Right renal cortex interstitium (tissue), 3 donors: ENCODE measurements at regions not wholly inside any gene's neighbourhood (a gene's known extent, or its start where the extent isn't known, plus 50 kb on each side); places are given as distances from the start of the nearest gene placed in this dataset.
A peak's percentile ranks its signal among the peaks of the same experiment; 100 is the strongest.

Experiments
- DNase-seq, 3 donors: peaks; one replicate each; pipeline ENCODE4 v3.0.0-alpha.2; 2013; ENCODE audit warnings: low read depth in 3 of 3, low spot score in 2 of 3

- no peak for DNase-seq
Observed at GRCh38 chr3:30069056-30069455, 537.3 kb upstream of the TGFBR2 start.

DNA sequence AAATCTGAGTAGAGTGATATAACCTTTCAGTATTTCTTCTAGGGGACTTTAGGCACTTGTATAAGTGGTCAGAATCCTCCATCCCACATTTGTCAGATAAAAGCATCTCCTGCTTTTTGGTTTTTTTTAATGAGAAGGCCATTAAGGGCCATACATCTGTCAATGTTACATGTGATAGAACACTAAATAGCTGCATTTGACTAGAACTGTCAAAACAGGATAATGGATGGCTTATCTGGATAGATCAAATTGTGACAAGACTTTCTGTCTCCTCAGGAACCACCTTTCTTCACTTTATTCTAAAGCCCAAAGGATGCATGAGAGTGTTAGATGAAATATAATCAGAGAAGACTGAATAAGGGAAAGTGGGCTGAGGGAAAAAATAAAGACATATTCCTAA lies 533.4 kb upstream of the TGFBR2 start:
- DNase-seq, result no peak

- DNase-seq, result peak in 2 of 3 donors; percentile 16 to 33
Observed at GRCh38 chr3:30073622-30074021, 532.8 kb upstream of the TGFBR2 start.

GRCh38 chr3:30075514-30075913 lies 530.9 kb upstream of the TGFBR2 start:
- DNase-seq, result no peak

DNA sequence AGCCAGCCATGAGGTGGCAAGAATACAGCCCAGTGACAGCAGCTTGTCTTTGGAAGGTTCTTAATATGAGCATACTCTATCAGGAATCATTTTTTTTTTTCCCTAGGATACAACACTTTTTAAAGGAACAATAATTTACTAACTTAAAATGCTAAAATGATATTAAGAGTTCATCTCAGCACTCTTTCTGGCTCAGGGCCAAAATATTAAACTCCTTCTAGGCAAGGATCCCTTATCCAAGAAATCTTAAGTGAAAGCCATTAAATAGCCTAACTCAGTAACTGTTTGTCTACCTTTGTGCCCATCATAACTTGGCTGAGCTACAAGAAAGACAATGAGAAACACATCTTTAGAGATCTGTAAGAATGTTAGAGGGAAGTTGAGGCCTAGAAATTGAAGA lies 529.5 kb upstream of the TGFBR2 start:
- DNase-seq, result no peak

DNA sequence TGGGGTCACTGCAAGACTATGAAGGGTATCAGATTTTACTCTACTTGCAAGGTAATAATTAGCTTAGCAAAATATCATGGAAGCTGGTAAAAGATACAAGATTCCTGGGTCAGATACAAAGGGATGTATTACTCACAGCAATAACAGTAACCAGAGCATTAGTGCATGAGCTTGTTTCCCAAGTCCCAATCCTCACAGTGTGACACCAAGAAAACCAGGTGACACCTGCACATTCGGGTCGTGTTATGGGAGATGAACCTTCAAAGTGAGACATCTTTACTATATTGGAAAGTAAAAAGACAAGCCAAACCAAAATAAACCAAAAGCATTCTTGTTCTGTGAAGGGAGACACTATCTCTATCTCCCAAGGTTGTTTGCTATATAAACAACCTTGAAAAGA lies 528.7 kb upstream of the TGFBR2 start:
- DNase-seq, result no peak

DNA sequence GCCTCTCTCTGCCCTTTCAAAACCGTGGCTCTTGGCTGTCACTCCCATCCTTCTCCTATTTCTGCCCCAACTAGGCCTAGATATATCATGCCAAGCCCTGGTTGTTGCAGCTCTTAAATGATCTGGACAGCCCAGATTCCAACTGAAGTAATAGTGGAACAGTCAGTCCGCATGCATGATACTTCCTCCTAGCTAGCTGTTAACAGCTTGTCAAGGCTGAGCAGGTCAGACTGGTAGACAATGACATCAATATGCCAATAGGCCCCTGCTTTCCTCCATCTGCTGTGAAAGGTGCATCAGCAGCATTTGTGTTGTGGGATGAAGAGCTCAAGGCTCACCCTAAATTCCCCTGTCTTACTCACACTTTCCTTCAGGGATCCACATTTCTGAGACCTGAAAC lies 527.7 kb upstream of the TGFBR2 start:
- no peak for DNase-seq

- no peak for DNase-seq
Observed at GRCh38 chr3:30081904-30082303, 524.5 kb upstream of the TGFBR2 start.

- DNase-seq, result no peak
Observed at GRCh38 chr3:30082652-30083051, 523.7 kb upstream of the TGFBR2 start.

- DNase-seq, result no peak
Observed at GRCh38 chr3:30083315-30083714, 523.1 kb upstream of the TGFBR2 start.

DNA sequence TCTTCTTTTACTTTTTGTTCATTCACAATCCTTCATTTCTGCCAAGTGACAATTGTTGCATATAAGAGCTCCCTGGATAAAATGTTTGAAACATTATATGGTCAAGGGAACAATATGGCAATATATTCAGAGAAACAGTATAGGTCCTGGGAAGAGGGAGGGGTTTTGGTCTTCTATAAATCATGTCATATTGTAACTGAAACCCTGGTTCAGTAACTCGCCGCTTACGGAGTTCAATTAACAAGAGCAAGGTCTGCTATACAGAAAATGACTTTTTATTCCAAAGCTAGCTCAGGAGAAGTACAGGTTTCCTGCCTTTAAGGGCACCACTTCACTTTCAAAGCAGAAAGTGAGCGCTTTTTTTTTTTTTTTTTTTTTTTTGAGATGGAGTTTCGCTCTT lies 522.1 kb upstream of the TGFBR2 start:
- DNase-seq, result no peak

DNA sequence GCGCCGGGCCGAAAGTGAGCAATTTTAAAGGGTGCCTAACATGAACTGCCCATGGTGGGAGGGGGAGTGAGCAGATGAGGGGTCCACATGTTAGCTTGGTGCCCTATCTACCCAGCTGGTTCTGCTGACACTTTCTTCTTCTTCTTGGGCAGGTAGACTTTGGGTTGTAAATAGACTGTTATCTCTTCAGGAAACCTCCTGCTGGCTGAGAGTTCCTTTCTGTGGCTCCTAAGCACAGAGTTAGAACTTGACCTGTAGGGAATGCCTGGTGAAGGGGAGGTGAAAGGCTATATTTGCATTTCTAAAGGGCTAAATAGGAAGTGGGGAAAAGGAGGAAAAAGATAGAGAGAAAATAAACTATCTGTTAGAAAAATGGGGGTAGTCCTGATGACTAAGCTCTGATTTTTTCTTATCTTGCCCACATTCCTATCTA lies 521.4 kb upstream of the TGFBR2 start:
- DNase-seq, result no peak

DNA sequence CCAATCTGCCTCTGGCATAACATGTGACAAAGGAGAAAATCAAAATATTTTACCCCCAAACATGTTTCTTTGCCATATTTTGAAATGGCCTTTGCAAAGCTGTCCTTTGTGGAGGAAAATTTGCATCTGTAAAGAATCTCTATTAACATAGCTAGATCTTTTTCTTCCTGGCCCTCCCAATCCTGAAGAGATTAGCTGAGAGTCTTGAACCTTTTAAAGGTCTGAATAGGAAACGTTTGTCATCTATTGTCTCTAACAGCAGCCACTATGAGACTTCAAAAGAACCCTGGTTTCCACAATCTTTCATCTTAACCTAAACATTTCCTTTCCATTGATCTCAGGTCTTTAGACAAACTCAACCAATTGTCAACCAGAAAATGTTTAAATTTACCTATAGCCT lies 520.9 kb upstream of the TGFBR2 start:
- no peak for DNase-seq

DNA sequence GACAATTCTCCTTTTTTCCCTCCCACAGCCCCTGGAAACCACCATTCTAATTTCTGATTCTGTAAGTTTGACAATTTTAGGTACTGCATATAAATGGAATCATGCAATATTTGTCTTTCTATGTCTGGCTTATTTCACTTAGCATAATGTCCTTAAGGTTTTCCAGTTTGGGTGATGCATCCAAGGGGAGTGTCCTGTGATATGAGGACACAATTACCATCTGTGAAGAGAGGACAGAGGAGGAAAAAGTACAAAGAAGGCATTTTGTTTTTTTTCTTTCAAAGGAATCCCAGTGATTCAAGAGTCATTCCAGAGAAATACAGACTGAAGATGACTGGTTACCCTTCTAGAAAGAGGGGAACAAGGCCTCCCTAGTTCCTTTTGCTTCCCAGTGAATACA lies 514.7 kb upstream of the TGFBR2 start:
- DNase-seq, result no peak

- no peak for DNase-seq
Observed at GRCh38 chr3:30097022-30097650, 509.3 kb upstream of the TGFBR2 start.

GRCh38 chr3:30098243-30098642 lies 508.2 kb upstream of the TGFBR2 start:
- DNase-seq, result no peak

DNA sequence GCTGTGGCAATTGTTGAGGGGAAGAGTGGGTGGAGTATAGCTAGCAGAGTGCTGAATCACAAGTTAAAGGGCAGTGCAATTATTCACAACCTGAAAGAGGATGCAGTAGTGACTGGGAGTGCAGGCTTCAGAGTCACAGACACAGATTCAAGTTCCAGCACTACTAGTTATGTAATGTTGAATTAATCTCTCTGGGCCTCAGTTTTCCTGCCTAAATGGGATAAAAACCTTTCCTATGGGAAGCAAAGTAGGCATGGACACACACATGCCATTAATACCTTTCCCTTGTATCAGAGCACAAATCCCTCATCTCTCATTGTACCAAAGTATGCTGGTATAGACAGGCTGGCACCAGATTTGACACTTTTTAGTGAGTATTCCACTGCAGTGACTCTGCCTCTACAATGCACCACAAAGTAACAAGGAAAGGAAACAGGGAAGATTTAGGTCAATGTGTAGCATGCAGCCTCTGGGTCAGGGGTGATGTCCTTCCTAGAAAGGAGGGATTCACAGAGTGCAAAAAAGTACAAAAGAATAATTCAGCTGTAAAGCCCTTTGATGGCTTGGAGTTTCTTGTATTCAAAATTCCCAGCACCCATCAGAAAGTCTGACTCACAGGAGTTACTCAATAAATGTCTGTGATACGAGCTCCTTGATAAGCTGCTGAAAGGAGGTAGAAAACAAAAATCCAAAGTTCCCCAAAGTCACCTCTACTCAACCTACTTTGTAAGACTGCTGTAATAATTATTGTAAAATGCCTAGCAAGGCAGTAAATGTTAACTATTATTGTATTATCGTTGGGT lies 507.5 kb upstream of the TGFBR2 start:
- no peak for DNase-seq

- no peak for DNase-seq
Observed at GRCh38 chr3:30102356-30102755, 504.0 kb upstream of the TGFBR2 start.

- DNase-seq, result no peak
Observed at GRCh38 chr3:30103186-30103585, 503.2 kb upstream of the TGFBR2 start.

DNA sequence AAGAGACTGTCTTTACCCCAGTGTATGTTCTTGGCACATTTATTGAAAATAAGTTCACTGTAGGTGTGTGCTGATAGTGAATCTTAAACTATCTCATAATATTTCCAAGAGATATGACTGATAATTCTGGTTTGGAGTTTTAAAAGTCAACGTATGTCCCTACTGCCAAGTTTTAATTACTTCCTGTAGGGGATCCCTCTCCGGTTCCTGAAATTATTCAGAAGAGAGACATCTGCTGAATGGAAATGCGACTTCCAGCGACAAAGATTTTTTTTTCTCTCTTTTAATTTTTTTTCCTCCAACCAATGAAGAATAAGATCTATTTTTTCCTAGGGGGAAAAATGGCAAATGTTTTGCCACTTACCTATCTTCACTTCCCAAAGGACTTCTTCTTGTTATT lies 498.9 kb upstream of the TGFBR2 start:
- no peak for DNase-seq

GRCh38 chr3:30112411-30112810 lies 494.0 kb upstream of the TGFBR2 start:
- no peak for DNase-seq

- peak in 2 of 3 donors; percentile 15 to 31 for DNase-seq
Observed at GRCh38 chr3:30112902-30113484, 493.4 kb upstream of the TGFBR2 start.
